HG02763 (cell line): ENCODE measurements at regions not wholly inside any gene's neighbourhood (a gene's known extent, or its start where the extent isn't known, plus 50 kb on each side); places are given as distances from the start of the nearest gene placed in this dataset.

Source experiments
- ATAC-seq: cut with Tn5 transposase; IDR thresholded peaks from one replicate; pipeline ENCODE4 v1.9.1; 2021; ENCODE audit warnings: mild to moderate bottlenecking, moderate library complexity; ENCODE audit not compliant: unreplicated experiment

GRCh38 chr14:97695456-97695981, 898.3 kb downstream of the VRK1 start:
- ATAC-seq, result no peak

GRCh38 chr14:97697772-97698171, 900.6 kb downstream of the VRK1 start:
- ATAC-seq, result no peak

- no peak for ATAC-seq
Measured at GRCh38 chr14:97699026-97699425, 901.8 kb downstream of the VRK1 start.

- ATAC-seq, result no peak
Measured at GRCh38 chr14:97703006-97703760, 906.0 kb downstream of the VRK1 start.

- no peak for ATAC-seq
Measured at GRCh38 chr14:97704316-97704885, 907.2 kb downstream of the VRK1 start.

GRCh38 chr14:97705107-97705506, 907.9 kb downstream of the VRK1 start:
- no peak for ATAC-seq

GRCh38 chr14:97705976-97706375, 908.8 kb downstream of the VRK1 start:
- no peak for ATAC-seq

- ATAC-seq, result no peak
Measured at GRCh38 chr14:97706819-97707218, 909.6 kb downstream of the VRK1 start.

- ATAC-seq, result no peak
Measured at GRCh38 chr14:97707603-97708002, 910.4 kb downstream of the VRK1 start.

GRCh38 chr14:97709552-97709951, 912.4 kb downstream of the VRK1 start:
- ATAC-seq, result no peak

- ATAC-seq, result no peak
Measured at GRCh38 chr14:97710726-97711125, 913.5 kb downstream of the VRK1 start.

GRCh38 chr14:97712471-97712870, 915.3 kb downstream of the VRK1 start:
- ATAC-seq, result no peak

- no peak for ATAC-seq
Measured at GRCh38 chr14:97713023-97713422, 915.8 kb downstream of the VRK1 start.

- no peak for ATAC-seq
Measured at GRCh38 chr14:97718886-97719442, 921.8 kb downstream of the VRK1 start.

GRCh38 chr14:97719931-97720330, 922.7 kb downstream of the VRK1 start:
- ATAC-seq, result no peak

- ATAC-seq, result no peak
Measured at GRCh38 chr14:97723351-97723750, 926.2 kb downstream of the VRK1 start.

GRCh38 chr14:97723819-97724218, 926.6 kb downstream of the VRK1 start:
- no peak for ATAC-seq

- ATAC-seq, result no peak
Measured at GRCh38 chr14:97724265-97724731, 927.1 kb downstream of the VRK1 start.

- ATAC-seq, result no peak
Measured at GRCh38 chr14:97726676-97727075, 929.5 kb downstream of the VRK1 start.

GRCh38 chr14:97730706-97731105, 933.5 kb downstream of the VRK1 start:
- no peak for ATAC-seq

- no peak for ATAC-seq
Measured at GRCh38 chr14:97731800-97732199, 934.6 kb downstream of the VRK1 start.

- ATAC-seq, result no peak
Measured at GRCh38 chr14:97747316-97747715, 950.1 kb downstream of the VRK1 start.
